HEK293 (cell line): ENCODE measurements at regions not wholly inside any gene's neighbourhood (a gene's known extent, or its start where the extent isn't known, plus 50 kb on each side); places are given as distances from the start of the nearest gene placed in this dataset.

Experiments used
- GLIS1 ChIP-seq: fragments of 450-650 bp; formaldehyde crosslinking; IDR thresholded peaks from 2 replicates; pipeline ENCODE4 v1.5.1; 2016; ENCODE audit warnings: missing biosample characterization, missing genetic modification characterization
- REST ChIP-seq: fragments of 450-650 bp; formaldehyde crosslinking; IDR thresholded peaks from 2 replicates; pipeline ENCODE4 v1.5.1; 2016; ENCODE audit warnings: missing biosample characterization, missing genetic modification characterization
- SP7 ChIP-seq: fragments of 450-650 bp; formaldehyde crosslinking; IDR thresholded peaks from 2 replicates; pipeline ENCODE4 v1.5.1; 2016; ENCODE audit warnings: missing biosample characterization, missing genetic modification characterization
- WT1 ChIP-seq: fragments of 450-650 bp; formaldehyde crosslinking; IDR thresholded peaks from 2 replicates; pipeline ENCODE4 v1.5.1; 2016; ENCODE audit warnings: missing biosample characterization, missing genetic modification characterization
- ZFP3 ChIP-seq: fragments of 450-650 bp; formaldehyde crosslinking; IDR thresholded peaks from 2 replicates; pipeline ENCODE4 v1.5.1; 2016; ENCODE audit warnings: low read depth, missing biosample characterization, missing genetic modification characterization
- ZFP37 ChIP-seq: fragments of 450-650 bp; formaldehyde crosslinking; IDR thresholded peaks from 2 replicates; pipeline ENCODE4 v1.5.1; 2016; ENCODE audit warnings: missing biosample characterization, missing genetic modification characterization
- ZNF132 ChIP-seq: fragments of 450-650 bp; formaldehyde crosslinking; IDR thresholded peaks from 2 replicates; pipeline ENCODE4 v1.5.1; 2017; ENCODE audit warnings: missing biosample characterization, missing genetic modification characterization, borderline replicate concordance
- ZNF146 ChIP-seq: fragments of 450-650 bp; formaldehyde crosslinking; IDR thresholded peaks from 2 replicates; pipeline ENCODE4 v1.5.1; 2016; ENCODE audit warnings: missing biosample characterization, missing genetic modification characterization
- ZNF18 ChIP-seq: fragments of 450-650 bp; formaldehyde crosslinking; IDR thresholded peaks from 2 replicates; pipeline ENCODE4 v1.5.1; 2016; ENCODE audit warnings: missing biosample characterization, missing genetic modification characterization
- ZNF26 ChIP-seq: fragments of 450-650 bp; formaldehyde crosslinking; IDR thresholded peaks from 2 replicates; pipeline ENCODE4 v1.5.1; 2016; ENCODE audit warnings: missing biosample characterization, missing genetic modification characterization
- ZNF280D ChIP-seq: fragments of 450-650 bp; formaldehyde crosslinking; IDR thresholded peaks from 2 replicates; pipeline ENCODE4 v1.5.1; 2016; ENCODE audit warnings: missing biosample characterization, missing genetic modification characterization
- ZNF302 ChIP-seq: fragments of 450-650 bp; formaldehyde crosslinking; IDR thresholded peaks from 2 replicates; pipeline ENCODE4 v1.5.1; 2016; ENCODE audit warnings: missing biosample characterization, missing genetic modification characterization, low read depth
- ZNF391 ChIP-seq: fragments of 450-650 bp; formaldehyde crosslinking; IDR thresholded peaks from 2 replicates; pipeline ENCODE4 v1.5.1; 2016; ENCODE audit warnings: low read depth, missing biosample characterization, missing genetic modification characterization, borderline replicate concordance
- ZNF501 ChIP-seq: fragments of 450-650 bp; formaldehyde crosslinking; IDR thresholded peaks from 2 replicates; pipeline ENCODE4 v1.5.1; 2016; ENCODE audit warnings: missing biosample characterization, missing genetic modification characterization
- ZNF514 ChIP-seq: fragments of 450-650 bp; formaldehyde crosslinking; IDR thresholded peaks from 2 replicates; pipeline ENCODE4 v1.5.1; 2016; ENCODE audit warnings: missing biosample characterization, missing genetic modification characterization
- ZNF561 ChIP-seq: fragments of 450-650 bp; IDR thresholded peaks from 2 replicates; pipeline ENCODE4 v1.5.1; 2018; ENCODE audit warnings: missing biosample characterization, missing genetic modification characterization, borderline replicate concordance
- ZNF610 ChIP-seq: fragments of 450-650 bp; formaldehyde crosslinking; IDR thresholded peaks from 2 replicates; pipeline ENCODE4 v1.5.1; 2016; ENCODE audit warnings: missing biosample characterization, missing genetic modification characterization, borderline replicate concordance
- ZNF624 ChIP-seq: fragments of 450-650 bp; formaldehyde crosslinking; IDR thresholded peaks from 2 replicates; pipeline ENCODE4 v1.5.1; 2017; ENCODE audit warnings: missing biosample characterization, missing genetic modification characterization
- TF ChIP-seq, protein P1 (sequence below): fragments of 450-650 bp; formaldehyde crosslinking; IDR thresholded peaks from 2 replicates; pipeline ENCODE4 v1.5.1; 2016; ENCODE audit warnings: missing biosample characterization, missing genetic modification characterization
- TF ChIP-seq, protein P2 (sequence below): fragments of 450-650 bp; formaldehyde crosslinking; IDR thresholded peaks from 2 replicates; pipeline ENCODE4 v1.5.1; 2017; ENCODE audit warnings: missing biosample characterization, mild to moderate bottlenecking, missing genetic modification characterization, moderate library complexity
- TF ChIP-seq, protein P3 (sequence below): fragments of 450-650 bp; formaldehyde crosslinking; IDR thresholded peaks from 2 replicates; pipeline ENCODE4 v1.5.1; 2016; ENCODE audit warnings: missing biosample characterization, missing genetic modification characterization, borderline replicate concordance
- TF ChIP-seq, protein P4 (sequence below): fragments of 450-650 bp; formaldehyde crosslinking; IDR thresholded peaks from 2 replicates; pipeline ENCODE4 v1.5.1; 2016; ENCODE audit warnings: missing biosample characterization, missing genetic modification characterization

DNA sequence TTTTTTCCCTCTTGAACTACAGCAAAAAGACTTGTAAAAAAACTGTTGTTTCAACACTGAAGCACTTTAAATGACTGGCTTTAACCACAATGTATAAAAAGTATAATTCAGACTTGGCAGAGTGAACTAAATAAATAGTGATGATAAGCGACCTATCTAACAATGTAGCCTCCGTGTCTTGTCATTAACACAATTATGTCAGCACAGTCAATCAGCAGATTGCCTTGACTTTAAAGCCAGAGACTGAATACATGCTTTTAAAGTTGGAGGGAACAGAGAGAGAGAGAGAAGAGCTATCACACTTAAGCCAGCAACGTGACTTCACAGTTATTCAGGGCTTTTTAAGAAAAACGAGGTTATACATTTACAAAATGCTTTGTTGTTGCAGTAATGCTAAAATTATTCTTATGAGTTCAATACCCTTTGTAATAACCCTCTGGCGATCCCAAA is 378.1 kb downstream of the LMO4 start (continued):
- TF ChIP-seq GLIS1 (tag by site-specific recombination) (peak; percentile 63), ZNF610 (tag by site-specific recombination) (peak; percentile 79; the same call in 1 of the 2 replicates), ZNF132 (tag by site-specific recombination) (no peak), ZNF146 (tag by site-specific recombination) (no peak), ZNF624 (tag by site-specific recombination) (no peak), WT1 (peak; percentile 96), ZNF18 (peak; percentile 88), ZNF391 (tag by site-specific recombination) (peak; percentile 66; the same call in 1 of the 2 replicates), SP7 (tag by site-specific recombination) (peak; percentile 90), REST (no peak), ZNF514 (tag by site-specific recombination) (no peak), ZNF302 (tag by site-specific recombination) (no peak), ZNF501 (tag by site-specific recombination) (peak; percentile 67; the same call in 1 of the 2 replicates), ZFP3 (tag by site-specific recombination) (no peak), ZNF280D (no peak), ZNF26 (tag by site-specific recombination) (no peak), ZFP37 (no peak), ZNF561 (tag by site-specific recombination) (peak; percentile 82)
- TF ChIP-seq, protein P1, sequence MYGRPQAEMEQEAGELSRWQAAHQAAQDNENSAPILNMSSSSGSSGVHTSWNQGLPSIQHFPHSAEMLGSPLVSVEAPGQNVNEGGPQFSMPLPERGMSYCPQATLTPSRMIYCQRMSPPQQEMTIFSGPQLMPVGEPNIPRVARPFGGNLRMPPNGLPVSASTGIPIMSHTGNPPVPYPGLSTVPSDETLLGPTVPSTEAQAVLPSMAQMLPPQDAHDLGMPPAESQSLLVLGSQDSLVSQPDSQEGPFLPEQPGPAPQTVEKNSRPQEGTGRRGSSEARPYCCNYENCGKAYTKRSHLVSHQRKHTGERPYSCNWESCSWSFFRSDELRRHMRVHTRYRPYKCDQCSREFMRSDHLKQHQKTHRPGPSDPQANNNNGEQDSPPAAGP (tag by site-specific recombination): no peak
- TF ChIP-seq, protein P2, sequence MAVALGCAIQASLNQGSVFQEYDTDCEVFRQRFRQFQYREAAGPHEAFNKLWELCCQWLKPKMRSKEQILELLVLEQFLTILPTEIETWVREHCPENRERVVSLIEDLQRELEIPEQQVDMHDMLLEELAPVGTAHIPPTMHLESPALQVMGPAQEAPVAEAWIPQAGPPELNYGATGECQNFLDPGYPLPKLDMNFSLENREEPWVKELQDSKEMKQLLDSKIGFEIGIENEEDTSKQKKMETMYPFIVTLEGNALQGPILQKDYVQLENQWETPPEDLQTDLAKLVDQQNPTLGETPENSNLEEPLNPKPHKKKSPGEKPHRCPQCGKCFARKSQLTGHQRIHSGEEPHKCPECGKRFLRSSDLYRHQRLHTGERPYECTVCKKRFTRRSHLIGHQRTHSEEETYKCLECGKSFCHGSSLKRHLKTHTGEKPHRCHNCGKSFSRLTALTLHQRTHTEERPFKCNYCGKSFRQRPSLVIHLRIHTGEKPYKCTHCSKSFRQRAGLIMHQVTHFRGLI (tag by site-specific recombination): 0 out of 2 replicates have a peak, but pooled peaks have one; percentile 15
- TF ChIP-seq, protein P3, sequence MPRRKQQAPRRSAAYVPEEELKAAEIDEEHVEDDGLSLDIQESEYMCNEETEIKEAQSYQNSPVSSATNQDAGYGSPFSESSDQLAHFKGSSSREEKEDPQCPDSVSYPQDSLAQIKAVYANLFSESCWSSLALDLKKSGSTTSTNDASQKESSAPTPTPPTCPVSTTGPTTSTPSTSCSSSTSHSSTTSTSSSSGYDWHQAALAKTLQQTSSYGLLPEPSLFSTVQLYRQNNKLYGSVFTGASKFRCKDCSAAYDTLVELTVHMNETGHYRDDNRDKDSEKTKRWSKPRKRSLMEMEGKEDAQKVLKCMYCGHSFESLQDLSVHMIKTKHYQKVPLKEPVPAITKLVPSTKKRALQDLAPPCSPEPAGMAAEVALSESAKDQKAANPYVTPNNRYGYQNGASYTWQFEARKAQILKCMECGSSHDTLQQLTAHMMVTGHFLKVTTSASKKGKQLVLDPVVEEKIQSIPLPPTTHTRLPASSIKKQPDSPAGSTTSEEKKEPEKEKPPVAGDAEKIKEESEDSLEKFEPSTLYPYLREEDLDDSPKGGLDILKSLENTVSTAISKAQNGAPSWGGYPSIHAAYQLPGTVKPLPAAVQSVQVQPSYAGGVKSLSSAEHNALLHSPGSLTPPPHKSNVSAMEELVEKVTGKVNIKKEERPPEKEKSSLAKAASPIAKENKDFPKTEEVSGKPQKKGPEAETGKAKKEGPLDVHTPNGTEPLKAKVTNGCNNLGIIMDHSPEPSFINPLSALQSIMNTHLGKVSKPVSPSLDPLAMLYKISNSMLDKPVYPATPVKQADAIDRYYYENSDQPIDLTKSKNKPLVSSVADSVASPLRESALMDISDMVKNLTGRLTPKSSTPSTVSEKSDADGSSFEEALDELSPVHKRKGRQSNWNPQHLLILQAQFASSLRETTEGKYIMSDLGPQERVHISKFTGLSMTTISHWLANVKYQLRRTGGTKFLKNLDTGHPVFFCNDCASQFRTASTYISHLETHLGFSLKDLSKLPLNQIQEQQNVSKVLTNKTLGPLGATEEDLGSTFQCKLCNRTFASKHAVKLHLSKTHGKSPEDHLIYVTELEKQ (tag by site-specific recombination): peak; percentile 98
- TF ChIP-seq, protein P4, sequence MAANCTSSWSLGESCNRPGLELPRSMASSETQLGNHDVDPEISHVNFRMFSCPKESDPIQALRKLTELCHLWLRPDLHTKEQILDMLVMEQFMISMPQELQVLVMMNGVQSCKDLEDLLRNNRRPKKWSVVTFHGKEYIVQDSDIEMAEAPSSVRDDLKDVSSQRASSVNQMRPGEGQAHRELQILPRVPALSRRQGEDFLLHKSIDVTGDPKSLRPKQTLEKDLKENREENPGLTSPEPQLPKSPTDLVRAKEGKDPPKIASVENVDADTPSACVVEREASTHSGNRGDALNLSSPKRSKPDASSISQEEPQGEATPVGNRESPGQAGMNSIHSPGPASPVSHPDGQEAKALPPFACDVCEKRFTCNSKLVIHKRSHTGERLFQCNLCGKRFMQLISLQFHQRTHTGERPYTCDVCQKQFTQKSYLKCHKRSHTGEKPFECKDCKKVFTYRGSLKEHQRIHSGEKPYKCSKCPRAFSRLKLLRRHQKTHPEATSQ: no peak
